ENCODE measurements at regions not wholly inside any gene's neighbourhood (a gene's known extent, or its start where the extent isn't known, plus 50 kb on each side); places are given as distances from the start of the nearest gene placed in this dataset.

DNA sequence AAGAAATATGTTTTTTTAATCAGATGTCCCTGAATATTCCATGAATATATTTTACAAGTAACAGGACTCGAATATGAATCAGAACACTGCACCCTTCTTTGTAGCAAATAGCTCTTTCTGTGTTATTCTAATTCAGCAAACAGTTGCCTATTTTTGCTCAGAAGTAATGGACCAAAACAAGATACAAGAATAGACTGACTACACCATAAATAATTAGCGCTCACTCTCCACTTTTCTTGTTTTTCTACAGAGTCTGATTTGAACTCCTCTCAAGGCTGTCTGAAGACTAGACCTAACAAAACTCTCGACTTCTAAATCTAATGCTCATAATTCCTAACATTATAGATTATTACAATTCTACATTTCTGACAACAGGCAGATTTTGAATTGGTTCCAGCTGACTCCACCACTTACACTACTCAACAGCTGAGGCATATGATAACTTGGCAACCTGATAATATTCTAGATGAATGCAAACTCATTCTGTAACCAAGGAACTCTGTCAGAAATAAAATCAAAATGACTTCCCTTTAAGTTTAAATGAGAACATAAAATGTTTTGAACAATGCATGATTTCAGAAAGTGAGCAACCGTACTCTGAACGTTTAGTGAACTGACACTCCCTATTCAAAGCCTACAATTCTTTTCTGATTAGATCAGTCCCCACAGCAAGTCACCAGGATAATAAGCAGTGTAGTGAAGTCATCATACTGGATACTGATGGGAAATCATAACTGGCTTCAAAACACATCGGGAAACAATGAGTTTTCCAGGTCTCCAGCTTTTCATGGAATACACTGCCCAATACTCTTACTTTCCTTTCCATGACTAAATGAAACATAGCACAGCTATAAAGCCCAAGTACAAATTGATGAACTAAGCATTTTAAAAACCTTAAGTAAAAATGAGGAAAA lies 114.2 kb upstream of the BEND6 start:
- peaks cover 4 to 58% (median 39%) of the 10 kb centered on the region in 4 donors for H3K4me1 ChIP-seq
- TF ChIP-seq POLR2AphosphoS5 (IDR thresholded peaks at IDR 0.05): peak; percentile 14 to 77
- TF ChIP-seq POLR2A (IDR thresholded peaks at IDR 0.05; ENCODE audit: low read depth): no peak
- no peak for DNase-seq (ENCODE audit: extremely low spot score)
- WGBS: 39% methylated on average over 6 of the region's 6 CpGs
- intact Hi-C loops (cut with DNase I): loop anchor here (5.0 to 10.0 kb wide), 2 partner anchors 78 to 486 kb away; no protein-coding TSS in a partner anchor
- H3K9me3 ChIP-seq: no peaks in the 10 kb centered on the region
- peak overlapping the region; percentile 56 to 96 (median 92) for H3K27ac ChIP-seq (replicated peaks in 1 of 4)
- no peaks in the 10 kb centered on the region for H3K27me3 ChIP-seq
- H3K4me3 ChIP-seq: peak overlapping the region; percentile 84 to 94 (median 90)
- H3K36me3 ChIP-seq: no peaks in the 10 kb centered on the region

DNA sequence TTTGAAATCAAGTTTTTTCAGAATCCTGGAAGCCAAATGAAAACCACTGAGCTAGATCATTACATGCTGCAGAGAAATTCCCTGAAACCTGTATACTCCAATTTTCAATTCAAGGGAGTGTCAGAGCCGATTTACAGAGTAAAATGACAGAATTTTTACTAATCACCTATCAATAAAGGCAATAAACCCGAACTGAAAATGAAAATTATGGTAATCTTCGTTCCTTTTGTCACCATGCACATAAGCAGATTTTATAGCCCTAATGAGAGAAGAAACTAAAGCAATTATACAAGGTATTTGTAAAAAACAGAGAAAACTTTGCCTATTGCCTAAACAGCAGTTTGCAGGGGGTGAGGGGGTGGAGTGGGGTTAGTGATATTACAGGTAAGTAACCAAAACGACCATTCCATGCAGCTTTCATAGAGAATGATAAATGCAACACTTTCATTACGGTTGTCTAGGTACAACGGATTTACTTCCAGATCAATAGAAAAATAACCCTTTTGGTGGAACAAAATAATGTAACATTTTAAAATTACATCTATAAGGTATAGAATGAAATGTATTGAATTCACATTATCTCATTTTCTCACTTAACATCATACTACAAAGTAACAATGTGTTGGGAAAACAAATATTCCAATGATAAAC lies 115.2 kb upstream of the BEND6 start:
- Histone ChIP-seq H3K36me3 (no peaks in the 10 kb centered on the region), H3K4me3 (no peak overlapping the region), H3K9me3 (no peaks in the 10 kb centered on the region), H3K27me3 (no peaks in the 10 kb centered on the region), H3K4me1 (peaks cover 10 to 58% (median 41%) of the 10 kb centered on the region in 4 donors), H3K27ac (replicated peaks in 1 of 4) (peak overlapping the region in 1 of 4 donors; percentile 96)
- no peak for DNase-seq (ENCODE audit: extremely low spot score)
- intact Hi-C loops (cut with DNase I): loop anchor here (5.0 to 10.0 kb wide), 2 partner anchors 77 to 485 kb away; no protein-coding TSS in a partner anchor
- TF ChIP-seq POLR2AphosphoS5 (IDR thresholded peaks at IDR 0.05) (no peak), EP300 (IDR thresholded peaks at IDR 0.05) (no peak), POLR2A (IDR thresholded peaks at IDR 0.05; ENCODE audit: low read depth) (no peak)
- 80% methylated on average over 6 of the region's 6 CpGs for WGBS

DNA sequence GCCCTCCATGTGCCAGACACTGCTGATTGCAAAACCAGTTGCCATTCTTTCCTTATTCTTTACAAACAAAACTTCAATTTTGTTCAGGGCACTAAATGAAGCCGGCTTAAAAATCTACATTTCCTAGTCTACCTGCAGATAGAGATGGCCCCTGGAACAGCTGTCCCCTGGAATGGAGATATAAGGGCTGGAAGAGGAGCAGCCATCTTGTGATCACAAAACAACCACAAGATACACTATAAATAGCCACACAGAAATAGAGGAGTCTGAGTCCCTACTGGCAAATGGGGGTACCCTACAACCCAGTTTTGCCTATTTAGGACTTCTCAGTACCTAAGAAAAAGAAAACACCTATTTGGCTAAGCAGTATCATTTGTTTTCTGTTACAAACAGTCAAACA lies 115.9 kb upstream of the BEND6 start:
- intact Hi-C loops (cut with DNase I): no loop called here
- Histone ChIP-seq H3K4me1 (peaks cover 17 to 59% (median 39%) of the 10 kb centered on the region in 4 donors), H3K9me3 (no peaks in the 10 kb centered on the region), H3K27ac (replicated peaks in 1 of 4) (no peak overlapping the region), H3K4me3 (no peak overlapping the region), H3K36me3 (no peaks in the 10 kb centered on the region), H3K27me3 (no peaks in the 10 kb centered on the region)
- DNase-seq (ENCODE audit: extremely low spot score): no peak
- 100% methylated on average over 1 of the region's 1 CpG for WGBS
- TF ChIP-seq POLR2A (IDR thresholded peaks at IDR 0.05; ENCODE audit: low read depth): no peak
- TF ChIP-seq EP300 (IDR thresholded peaks at IDR 0.05): no peak
- TF ChIP-seq, protein P1, sequence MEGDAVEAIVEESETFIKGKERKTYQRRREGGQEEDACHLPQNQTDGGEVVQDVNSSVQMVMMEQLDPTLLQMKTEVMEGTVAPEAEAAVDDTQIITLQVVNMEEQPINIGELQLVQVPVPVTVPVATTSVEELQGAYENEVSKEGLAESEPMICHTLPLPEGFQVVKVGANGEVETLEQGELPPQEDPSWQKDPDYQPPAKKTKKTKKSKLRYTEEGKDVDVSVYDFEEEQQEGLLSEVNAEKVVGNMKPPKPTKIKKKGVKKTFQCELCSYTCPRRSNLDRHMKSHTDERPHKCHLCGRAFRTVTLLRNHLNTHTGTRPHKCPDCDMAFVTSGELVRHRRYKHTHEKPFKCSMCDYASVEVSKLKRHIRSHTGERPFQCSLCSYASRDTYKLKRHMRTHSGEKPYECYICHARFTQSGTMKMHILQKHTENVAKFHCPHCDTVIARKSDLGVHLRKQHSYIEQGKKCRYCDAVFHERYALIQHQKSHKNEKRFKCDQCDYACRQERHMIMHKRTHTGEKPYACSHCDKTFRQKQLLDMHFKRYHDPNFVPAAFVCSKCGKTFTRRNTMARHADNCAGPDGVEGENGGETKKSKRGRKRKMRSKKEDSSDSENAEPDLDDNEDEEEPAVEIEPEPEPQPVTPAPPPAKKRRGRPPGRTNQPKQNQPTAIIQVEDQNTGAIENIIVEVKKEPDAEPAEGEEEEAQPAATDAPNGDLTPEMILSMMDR (IDR thresholded peaks at IDR 0.05): no peak
- no peak for TF ChIP-seq POLR2AphosphoS5 (IDR thresholded peaks at IDR 0.05)

DNA sequence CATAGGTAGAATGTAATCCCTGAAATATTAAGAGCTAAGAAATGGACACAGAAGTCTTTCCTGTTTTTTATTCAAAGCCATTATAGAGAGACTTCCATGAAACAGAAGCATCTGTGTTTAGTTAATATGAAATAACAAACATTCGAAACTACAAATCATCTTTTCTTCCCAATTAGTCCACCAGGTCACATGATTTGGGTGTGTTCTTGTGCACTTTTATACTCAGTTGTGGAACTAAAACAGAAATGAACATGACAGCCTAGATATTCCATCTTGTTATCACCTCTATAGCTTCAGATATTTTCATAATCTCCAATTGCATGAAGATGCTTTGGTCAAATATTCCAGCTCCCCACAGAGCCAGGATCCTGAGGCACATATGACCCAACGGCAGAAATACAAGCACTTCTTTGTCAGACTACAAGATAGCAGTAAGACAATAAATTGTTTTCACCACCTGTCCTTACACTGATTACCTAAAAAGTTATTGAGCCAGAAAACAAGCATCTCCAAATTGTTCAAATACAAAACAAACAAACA lies 116.8 kb upstream of the BEND6 start:
- no peaks in the 10 kb centered on the region for H3K36me3 ChIP-seq
- TF ChIP-seq POLR2A (IDR thresholded peaks at IDR 0.05; ENCODE audit: low read depth): no peak
- TF ChIP-seq EP300 (IDR thresholded peaks at IDR 0.05): no peak
- TF ChIP-seq, protein P1 (IDR thresholded peaks at IDR 0.05): no peak
- no peak for TF ChIP-seq POLR2AphosphoS5 (IDR thresholded peaks at IDR 0.05)
- H3K4me1 ChIP-seq: peaks cover 22 to 67% (median 48%) of the 10 kb centered on the region in 4 donors
- WGBS: 73% methylated on average over 2 of the region's 2 CpGs
- no peaks in the 10 kb centered on the region for H3K27me3 ChIP-seq
- intact Hi-C loops (cut with DNase I): no loop called here
- no peak overlapping the region for H3K4me3 ChIP-seq
- H3K27ac ChIP-seq (replicated peaks in 1 of 4): no peak overlapping the region
- DNase-seq (ENCODE audit: extremely low spot score): no peak
- no peaks in the 10 kb centered on the region for H3K9me3 ChIP-seq

DNA sequence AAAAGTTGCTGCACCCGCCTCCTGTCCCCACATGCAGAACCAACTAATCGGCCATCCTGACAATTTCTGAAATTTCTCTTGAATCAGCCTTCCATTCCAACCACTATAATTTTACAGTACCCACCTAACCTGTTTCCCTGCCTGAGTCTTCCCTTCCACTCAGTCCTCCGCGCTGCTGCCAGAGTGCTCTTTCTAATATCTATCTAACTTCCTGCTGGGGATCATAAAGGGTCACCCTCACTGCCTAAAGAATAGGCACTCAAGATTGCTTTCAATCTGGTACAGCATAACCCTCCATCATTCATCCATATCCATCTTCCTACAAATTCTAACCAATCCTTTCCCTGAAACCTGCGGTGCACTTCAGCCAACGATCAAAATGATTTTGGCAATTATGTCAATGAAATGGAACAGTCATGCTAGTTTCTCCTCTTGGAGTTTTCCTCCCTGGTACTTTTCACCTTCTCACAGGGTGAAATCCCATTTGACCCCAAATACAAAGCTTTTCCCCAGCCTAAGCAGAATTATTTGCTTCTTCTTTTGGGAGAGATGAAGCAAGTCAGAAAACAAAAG lies 117.5 kb upstream of the BEND6 start:
- Histone ChIP-seq H3K27ac (replicated peaks in 1 of 4) (no peak overlapping the region), H3K36me3 (no peaks in the 10 kb centered on the region), H3K4me3 (no peak overlapping the region), H3K9me3 (no peaks in the 10 kb centered on the region), H3K4me1 (peaks cover 24 to 68% (median 50%) of the 10 kb centered on the region in 4 donors), H3K27me3 (no peaks in the 10 kb centered on the region)
- WGBS: 93% methylated on average over 6 of the region's 6 CpGs
- intact Hi-C loops (cut with DNase I): no loop called here
- TF ChIP-seq POLR2A (IDR thresholded peaks at IDR 0.05; ENCODE audit: low read depth) (no peak), POLR2AphosphoS5 (IDR thresholded peaks at IDR 0.05) (no peak), EP300 (IDR thresholded peaks at IDR 0.05) (no peak)
- TF ChIP-seq, protein P1 (IDR thresholded peaks at IDR 0.05): no peak
- no peak for DNase-seq (ENCODE audit: extremely low spot score)
